CD4-positive, alpha-beta T cell treated with Interleukin-12 subunit alpha and Interleukin-12 subunit beta, for 1 hour (primary cell): ENCODE measurements at regions not wholly inside any gene's neighbourhood (a gene's known extent, or its start where the extent isn't known, plus 50 kb on each side); places are given as distances from the start of the nearest gene placed in this dataset.

ENCODE experiments used
- DNase-seq: peaks from one replicate; pipeline ENCODE4 v3.0.0-alpha.2; 2020

DNA sequence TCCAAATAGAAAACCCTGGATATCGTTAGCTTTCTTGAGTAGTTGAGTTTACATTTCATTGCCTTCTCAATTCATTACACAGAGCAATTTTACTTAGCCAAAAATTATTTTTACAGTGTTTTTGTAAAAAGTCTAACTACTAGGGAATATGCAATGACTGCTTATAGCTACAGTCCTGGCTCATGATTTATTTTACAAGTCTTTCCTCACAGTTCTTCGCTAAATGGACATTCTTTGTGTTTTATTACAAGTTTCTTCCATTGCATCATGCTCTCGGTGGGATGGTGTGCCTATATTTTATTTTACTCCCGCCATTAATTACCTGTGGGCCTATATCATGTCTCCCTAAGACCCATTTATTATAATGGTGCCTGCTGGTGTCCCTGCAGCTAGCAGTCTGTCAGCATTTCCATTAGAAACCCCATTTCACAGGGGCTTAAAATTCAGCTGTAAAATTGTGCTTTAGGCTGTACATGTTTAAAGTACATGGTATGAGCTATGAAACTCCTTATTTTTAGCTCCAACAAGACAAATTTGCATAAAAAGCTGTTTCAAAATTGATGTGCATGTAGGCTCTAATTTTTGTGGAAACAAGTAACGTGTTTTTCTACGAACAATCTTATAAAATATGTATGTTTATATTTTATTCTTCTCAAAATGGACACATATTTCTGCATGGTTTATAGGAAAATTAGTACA, 227.4 kb downstream of the SLC7A11 start:
- no peak for DNase-seq

DNA sequence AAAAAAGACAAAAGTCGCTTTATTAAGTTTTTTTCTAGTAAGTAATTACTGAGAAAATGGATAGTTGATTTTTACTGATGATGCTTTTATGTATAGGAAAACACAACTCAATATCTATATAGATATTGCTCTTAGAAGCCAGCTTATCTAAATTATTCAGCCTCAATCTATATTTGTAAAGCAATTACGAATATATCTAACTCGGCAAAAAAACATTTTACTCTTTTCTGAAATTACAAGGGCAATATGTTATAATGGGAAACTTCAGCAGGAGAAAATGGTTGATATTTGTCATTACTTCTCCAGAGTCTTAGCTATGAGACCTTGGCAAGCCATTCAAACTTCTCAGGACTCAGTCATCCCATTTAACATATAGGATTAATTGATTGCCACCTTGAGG, 228.5 kb downstream of the SLC7A11 start:
- DNase-seq, result no peak

DNA sequence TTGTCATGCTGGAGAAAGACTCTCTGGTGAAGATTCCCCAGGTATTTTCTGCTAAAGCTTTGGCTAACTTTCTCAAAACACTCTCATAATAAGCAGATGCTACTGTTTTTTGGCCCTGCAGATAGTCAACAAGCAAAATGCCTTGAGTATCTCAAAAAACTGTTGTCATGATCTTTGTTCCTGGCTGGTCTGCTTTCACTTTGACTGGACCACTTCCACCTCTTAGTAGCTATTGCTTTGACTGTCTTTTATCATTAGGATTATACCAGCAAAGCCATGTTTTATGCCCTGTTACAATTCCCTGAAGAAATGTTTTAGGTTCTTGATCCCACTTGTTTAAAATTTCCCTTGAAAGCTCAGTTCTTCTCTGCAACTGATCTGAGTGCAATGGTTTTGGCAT, 231.5 kb downstream of the SLC7A11 start:
- no peak for DNase-seq

DNA sequence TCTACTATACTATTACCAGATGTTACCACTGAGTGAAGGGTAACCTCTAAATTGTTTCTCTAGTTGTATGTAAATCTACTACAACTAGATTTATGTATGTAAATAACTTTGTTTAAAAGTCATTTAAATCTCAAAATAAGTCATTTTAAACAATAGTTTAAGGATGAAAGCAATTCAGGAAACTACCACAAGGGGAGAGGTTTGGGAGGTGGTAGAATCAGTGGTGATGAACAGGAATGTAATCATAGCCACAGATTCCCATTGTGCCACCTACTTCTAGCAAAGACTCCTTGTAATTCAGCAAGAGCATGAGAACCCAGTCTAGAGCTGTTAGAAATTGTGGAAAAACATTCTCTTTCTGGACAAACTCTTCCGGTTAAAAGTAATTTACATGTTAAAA, 234.6 kb downstream of the SLC7A11 start:
- no peak for DNase-seq

DNA sequence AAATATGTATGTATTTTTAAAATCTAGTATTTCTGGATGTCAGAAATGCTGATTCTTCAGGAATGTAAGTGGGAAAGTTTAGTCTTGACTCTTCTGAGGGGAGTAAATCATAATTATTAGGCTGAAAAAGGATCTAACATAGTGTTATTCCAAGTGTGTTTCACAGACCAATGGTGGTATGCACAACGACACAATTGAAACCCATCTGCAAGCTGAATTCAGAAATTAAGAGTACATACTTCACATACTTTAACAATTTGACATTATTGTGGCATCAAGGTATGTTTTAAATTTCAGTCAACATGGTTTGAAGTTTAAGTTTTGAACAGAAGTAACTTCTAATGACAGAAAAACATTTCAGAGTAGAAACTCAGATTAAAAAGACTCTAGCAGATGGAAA, 236.7 kb downstream of the SLC7A11 start:
- DNase-seq, result no peak

DNA sequence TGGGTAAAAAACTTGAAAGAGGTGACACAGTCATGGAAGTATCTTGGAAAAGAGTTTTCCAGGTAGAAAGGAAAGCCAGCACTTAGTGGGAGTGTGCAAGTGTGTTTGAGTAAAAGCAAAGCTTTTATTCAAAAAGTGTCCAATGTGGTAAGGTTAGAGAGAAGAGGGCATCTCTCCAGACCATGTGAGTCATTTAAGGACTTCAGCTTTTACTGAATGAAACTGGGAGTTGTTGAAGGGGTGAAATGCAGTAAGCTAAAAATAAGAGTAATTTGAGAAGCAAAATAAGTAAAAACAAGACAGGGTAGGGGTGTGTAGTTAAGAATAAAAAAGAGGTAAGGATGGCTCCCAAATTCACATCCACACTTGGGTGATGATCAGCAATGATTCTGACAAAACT, 238.9 kb downstream of the SLC7A11 start:
- no peak for DNase-seq

DNA sequence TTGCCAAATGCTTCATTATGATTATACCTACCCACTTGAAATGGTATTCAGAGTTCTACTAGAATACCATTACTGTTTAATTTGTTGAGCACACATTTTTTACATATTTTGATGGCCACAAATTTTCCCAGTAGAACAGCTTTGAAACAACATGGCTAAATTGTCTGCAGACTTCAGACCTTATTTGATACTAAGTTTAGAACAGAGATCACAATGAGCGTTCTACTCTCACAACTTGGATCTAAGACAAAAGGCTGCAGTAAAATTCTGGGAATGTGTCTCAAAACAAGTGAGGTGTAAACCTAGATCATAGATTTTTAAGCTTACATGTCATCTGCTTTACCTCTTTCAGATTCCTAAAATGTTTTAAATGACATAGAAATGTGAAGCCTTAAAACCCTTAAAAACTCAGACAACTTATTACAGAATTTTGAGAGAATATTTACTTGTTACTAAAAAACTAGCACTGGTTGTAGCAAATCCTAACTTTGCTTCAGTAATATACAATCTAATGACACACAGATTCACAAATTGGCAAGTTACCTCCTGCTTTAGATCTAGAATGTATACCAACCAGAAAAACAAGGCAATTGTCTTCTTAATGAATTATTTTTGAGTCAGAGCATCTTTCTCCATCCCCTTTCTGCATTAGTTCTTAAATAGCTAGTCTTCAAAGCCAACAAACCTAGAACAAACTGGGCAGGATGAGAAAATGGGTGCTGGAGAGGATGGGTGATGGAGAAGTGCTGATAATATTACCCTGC, 243.3 kb downstream of the SLC7A11 start:
- DNase-seq, result no peak

DNA sequence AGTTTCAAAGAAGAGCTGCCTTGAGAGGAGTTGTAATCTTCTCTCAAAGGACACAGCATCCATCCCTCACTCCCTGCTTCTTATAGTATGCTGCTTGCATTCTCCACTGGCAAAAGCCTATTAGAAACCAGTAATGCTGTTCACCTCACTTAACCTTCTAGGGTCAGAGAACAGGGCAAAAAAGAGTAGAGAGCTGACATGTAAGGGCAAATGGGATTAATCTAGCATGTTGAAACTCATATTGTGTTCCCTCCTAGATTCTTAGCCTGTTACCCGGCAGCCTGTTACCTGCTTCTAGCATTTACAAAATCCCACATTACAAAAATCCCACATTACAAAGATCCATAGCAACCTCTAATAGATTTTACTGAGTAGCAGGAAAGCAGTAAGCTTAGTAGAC, 244.7 kb downstream of the SLC7A11 start:
- DNase-seq, result no peak

DNA sequence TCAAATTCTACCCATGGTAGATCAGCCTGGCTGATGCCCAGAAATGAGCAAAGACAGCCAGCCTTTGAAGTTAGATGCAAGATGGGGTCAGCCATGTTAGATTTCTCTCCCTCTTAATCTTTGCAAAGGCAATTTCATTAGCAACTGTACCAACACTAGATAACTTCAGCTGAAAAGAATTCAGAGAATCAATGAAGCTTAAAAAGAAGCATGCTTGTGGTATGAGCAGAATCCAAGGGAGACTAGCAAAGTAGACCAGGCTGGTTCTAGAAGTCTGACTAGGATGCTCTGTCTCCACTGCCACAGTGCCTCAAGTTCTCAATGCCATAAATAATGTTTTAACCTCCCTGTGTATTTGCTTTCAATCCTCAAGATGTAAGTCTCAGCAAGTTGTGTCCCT, 247.3 kb downstream of the SLC7A11 start:
- DNase-seq, result no peak

DNA sequence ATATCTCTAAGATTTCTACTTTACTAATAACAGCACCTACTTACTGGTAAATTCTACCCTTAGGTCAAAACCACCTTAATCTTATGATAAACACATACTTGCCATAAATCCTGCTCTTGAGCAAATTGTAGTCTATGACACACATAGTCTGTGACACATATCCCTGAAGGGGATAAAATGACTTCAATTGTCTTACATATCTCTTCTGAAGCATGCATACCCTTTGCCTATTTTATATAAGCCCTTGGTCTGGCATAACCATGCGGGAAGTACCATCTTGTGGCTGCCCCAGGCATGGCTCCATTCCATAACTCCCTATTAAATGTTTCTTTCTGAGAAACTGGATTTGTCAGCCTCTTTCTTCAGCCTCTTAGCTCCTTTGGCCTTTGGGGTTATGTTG, 248.9 kb downstream of the SLC7A11 start:
- DNase-seq, result no peak

DNA sequence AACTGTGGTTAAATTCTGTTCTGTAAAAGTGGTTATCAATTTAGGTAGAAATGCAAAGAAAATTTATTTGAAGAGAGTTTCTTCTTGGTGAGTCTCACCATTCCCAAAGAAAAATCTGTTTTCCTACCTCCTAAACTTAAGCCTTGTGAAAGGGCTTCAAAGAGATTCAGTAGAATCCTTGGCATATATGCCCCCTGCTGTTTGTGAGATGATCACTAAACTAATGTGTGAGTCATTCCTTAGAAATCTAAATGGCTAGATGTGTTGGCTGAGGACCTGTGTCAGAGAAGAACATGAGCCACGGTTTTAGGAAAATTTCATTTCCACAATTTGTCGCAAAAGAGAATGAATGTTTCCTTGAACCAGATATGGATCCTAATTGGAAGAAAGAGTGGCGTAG, 260.9 kb downstream of the SLC7A11 start:
- DNase-seq, result no peak

DNA sequence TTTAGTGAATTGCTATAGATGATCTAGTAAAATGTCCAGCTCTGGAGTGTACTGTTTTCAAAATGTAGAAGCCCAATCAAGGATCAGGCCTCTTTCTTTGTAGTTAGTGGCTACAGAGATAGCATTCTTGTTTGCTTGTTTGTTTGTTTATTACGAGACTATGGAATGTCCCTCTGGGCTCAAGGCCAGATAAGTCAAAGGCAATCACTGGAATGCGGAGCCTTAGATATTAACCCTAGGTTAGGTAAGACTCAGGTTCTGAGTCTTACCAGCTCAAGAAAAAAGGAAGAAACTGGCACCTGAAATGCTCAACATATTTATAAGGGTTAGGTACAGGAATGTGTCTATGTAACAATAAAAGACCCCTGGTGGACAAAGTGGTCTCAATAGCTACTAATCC, 261.5 kb downstream of the SLC7A11 start:
- DNase-seq, result no peak

DNA sequence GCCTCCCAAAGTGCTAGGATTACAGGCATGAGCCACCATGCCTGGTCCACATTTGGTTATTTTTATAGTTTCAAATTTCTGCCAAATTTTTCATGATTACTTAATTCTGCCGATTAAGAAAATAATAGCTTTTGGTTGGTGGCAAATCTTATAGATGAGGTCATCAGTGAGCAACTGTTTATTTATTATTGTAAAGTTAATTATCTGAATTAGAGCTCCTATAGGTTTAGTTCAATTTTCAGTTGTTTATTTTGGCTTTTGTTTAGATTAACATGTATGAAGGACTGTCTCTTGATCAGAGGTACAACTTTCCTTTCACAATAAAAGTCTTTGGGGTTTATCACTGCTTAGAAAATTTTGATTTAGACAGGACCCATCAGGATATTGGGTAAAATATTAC, 262.2 kb downstream of the SLC7A11 start:
- no peak for DNase-seq

DNA sequence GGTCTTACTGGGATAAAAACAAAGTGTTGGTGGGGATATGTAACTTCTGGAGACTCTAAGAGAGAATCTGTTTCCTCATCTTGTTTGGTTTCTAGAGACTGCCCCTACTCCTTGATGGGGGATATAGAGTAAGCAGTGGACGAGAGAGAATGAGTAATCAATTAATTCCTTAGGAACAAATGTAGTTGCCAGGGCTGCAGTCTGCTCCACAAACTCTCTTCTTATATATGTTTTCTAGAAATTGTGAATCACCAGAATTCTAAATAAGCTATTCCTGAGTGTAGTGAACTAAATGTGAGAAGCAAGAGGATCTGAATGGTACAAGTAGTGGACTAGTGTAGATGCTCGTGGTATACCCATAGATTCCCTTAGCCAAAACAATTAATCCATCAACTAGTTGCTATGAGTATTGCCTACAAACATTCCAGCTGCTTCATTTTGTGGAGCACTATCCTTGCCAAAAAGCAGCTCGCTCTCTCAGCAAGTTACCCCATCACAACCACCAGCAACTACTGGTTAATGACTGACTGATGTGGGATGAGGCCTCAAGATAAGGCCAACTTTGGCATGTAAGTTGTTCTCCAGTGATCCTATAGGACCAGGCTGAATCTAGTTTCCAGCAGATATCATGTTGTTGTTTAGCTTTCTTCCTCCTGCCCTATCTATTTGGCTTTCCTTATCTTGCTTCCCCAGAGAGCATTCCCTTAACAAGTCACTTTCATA, 273.0 kb downstream of the SLC7A11 start:
- no peak for DNase-seq

DNA sequence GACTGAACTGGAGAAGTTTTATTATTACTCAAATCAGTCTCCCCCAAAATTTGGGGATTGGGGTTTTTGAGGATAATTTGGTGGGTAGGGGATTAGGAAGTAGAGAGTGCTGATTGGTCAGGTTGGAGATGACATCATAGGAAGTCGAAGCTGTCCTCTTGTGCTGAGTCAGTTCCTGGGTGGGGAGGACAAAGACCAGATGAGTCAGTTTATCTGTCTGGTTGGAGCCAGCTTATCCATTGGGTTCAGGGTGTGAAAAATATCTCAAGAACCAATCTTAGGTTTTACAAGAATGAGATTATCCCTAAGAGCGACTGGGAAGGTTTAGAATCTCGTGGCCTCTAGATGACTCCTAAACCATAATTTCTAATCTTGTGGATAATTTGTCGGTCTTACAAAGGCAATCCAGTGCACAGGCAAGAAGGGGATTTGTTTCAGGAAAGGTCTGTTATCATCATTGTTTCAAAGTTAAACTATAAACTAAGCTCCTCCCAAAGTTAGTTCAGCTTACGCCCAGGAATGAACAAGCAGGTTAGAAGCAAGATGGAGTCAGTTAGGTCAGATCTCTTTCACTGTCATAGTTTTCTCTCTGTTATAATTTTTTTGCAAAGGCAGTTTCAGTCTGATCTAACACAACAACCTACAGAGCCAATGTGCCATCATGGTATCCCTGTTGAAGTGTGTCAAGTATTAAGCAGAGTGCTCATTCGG, 274.5 kb downstream of the SLC7A11 start:
- DNase-seq, result no peak

DNA sequence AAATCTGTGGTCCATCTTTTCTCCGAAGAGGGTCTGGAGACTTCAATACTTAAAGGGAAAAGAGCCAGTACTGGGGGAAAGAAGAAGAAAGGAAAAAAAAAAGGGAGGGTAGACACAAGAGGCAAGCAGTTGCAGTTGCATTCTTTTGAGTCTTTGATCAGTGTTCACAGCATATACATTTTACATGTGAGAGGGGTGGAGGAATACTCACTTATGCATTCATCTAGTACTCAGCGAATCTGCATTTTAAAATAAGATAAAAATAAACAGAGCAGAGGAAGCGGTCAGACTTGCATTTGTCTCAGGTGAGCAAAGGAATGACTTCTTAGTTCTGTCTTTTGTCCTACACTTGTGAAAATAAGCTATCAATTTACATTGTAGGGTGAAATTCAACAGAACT, 275.6 kb downstream of the SLC7A11 start:
- no peak for DNase-seq

DNA sequence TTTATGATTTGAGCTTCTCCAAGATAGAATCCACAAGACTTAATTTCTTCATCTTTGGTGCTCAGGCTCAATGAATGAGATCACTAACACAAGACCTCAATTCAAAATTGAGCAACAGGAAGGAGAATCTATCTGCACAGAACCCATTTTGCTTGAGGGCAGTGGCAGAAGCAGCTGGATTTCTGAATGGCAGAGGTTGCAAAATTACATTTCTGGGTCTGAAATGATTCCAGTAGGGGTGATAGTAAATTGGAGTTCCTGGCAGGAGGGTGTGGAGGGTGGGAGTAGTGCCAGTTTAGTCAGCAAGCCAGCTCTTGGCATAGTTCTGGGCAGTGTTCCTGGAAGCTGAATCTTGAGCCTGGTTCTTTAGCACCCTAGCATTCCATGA, 281.1 kb downstream of the SLC7A11 start:
- no peak for DNase-seq

DNA sequence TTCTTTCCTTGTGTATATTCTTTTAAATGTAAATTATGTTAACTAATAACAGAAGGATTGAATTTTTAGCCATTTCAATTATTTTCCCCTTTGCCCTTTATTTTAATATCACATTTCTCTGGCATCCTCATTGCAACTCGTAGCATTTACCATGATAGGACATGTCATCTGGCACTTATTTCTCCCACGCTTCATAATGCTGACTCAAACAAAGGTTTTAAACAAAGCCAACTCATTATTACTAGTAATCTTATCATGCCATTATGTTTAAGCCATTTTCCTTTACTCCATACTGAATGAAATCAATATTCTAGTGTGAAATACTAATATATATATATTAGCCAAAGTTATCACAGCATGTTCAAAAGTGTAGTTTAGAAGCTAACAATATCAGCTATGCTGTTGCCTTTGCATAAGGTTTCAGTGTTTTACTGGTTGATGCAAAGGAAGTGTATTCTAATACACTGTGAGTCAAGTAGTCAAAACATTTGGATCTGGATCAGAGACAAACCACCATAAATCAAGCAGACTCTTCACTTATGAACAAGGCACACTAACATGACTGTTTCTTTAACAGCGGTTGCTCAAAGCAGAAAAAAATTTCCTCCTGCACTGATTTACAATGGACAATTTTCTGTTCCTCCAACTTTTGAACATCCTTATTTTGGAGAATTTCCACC, 281.6 kb downstream of the SLC7A11 start:
- no peak for DNase-seq

DNA sequence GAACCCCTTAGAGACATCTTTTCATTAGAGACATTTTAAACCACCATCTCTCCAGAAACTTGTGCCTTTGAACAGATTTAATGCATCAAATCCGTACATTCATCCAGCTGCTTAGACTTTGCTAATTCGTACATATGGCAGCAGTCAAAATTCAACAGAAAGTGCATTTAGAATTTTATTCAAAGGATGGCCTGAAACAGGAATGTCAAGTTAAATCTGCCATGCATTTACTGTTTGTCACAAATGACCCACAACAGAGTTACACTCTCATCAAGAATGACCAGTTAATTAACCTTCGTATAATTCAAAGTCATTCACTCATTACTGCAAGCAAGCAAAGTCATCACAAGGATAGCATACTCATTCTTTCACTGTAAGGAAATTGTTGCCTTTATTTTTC, 284.3 kb downstream of the SLC7A11 start:
- no peak for DNase-seq

DNA sequence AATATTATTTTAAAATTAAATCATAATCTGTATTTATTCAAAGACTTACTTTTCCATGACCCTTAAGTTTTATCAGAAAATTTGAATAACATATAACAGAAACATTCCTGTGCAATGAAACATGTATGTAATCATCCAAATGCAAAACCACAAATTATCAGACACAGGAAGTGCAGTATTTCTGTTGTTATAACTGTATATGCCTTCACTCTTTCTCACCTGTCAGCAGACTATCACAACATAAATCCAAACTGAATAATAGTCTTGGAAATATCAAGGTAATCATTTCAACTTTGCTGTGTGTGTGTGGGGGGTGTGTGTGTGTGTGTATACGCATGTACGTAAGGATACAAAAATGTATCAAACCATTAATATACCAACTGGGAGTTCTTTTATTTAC, 285.9 kb downstream of the SLC7A11 start:
- no peak for DNase-seq

DNA sequence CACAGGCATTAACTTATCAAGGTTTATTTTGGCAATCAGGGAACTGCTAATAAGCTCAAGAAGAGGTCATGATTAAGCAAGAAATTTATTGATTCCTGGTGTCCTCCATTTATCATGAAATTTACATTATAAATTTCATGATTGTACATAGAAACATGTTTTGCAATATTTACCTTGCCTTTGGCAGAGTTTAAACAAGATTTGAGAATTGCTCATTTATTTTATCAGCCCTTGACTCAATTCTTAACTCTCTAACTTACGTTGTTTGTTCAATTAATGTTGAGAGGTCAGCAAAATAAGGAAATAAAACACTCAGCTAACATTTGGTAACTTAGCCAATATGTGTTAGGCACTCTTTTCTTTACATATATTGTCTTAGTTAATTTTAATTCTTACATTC, 286.6 kb downstream of the SLC7A11 start:
- no peak for DNase-seq

DNA sequence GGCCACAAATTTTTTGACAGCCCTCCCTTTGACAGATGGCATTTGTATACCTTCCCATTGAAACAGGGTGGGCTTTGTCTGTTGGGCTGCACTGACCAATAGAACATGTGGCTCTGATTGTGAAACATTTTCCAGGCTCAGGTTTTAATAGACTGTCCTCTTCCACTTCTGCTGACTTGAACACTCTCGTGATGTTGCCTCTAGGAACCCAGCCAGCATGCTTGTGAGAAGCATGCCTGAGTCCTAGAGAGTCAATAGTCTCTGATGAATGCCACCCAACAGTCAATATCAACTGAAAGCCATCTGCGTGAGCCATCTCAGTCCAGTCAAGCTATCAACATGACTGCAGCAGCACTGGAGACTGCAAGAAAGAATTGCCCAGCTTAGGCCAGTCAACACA, 290.0 kb downstream of the SLC7A11 start:
- DNase-seq, result no peak

DNA sequence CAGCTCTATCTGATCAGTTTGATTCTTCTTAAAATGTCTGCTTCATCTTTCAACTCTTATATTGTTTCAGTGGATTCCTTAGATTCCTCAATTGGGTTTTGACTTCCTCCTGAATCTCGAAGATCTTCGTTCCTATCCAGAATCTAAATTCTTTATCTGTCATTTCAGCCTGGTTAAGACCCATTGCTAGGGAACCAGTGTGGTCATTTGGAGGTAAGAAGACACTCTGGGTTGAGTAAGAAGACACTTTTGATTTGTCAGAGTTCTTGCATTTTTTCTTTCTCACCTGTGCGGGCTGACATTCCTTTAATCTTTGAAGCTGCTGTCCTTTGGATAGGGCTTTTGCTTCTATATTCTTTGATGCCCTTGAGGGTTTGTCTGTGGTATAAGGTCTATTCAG, 291.9 kb downstream of the SLC7A11 start:
- DNase-seq, result no peak
